Retinal pigment epithelial cell (primary cell): ENCODE measurements at regions not wholly inside any gene's neighbourhood (a gene's known extent, or its start where the extent isn't known, plus 50 kb on each side); places are given as distances from the start of the nearest gene placed in this dataset.
"Not testable (repeated sequence)": the region's sequence is repeated elsewhere in the genome, so short reads cannot be mapped to it uniquely, and the experiment has no call there.

Experiments
- DNase-seq: peaks from one replicate; pipeline ENCODE4 v3.0.0-alpha.2; 2010; ENCODE audit warnings: low read depth
- H3K4me3 ChIP-seq: 2 replicates; pipeline ENCODE4 v1.5.1; 2011; ENCODE audit warnings: mild to moderate bottlenecking, low read length, control low read depth, moderate library complexity
- CTCF ChIP-seq: conservative IDR thresholded peaks from 2 replicates; pipeline ENCODE4 v1.5.1; 2011; ENCODE audit warnings: low read depth, low read length, control low read depth, inconsistent platforms

DNA sequence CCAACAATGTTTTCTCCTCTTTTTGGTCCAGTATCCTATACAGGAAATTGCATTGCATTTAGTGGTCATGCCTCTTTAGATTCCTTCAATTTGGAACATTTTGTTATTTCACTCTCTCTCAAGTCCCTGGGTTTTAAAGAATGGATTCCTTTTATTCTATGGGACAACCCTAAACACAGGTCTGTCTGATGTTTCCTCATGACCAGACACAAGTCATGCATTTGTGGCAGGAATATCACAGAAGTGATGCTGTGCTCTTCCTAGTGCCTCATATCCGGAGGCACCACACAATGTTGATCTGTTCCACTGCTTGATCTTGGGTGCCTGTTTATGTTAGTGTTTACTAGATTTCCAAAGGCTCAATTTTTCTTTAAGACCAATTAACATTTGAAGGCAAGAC, 69.7 kb upstream of the H2AZ1 start:
- no peak for TF ChIP-seq CTCF
- H3K4me3 ChIP-seq = no peak overlapping the region
- no peak for DNase-seq

DNA sequence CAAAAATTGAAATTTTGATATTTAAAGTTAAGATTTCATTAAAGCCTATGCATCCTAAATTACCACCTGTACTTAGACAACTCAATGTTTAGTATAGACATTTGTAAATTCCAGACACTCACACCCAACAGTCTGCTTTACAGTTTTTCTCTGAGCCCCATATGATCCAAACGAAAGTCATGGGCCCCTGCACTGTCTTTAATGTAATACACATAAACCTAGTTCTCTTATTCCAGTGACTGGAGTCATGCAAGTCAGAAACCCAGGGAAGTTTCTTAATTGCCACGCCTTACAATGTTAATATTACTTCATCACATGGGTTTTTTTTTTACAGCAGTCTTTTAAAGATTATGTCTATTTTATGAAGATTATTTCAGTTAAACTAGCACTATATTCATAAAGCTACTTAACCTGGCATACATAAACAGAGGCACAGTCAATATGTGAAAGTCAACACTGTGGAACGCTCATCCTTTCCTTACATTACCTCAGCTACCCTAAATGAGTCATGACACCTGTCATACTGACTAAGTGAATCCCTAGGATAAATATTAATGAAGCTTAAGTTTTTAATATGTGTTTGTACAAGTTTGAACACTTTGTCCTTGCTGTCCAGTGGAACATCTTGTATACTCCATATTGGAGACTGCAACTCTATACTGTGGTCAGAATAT, 67.7 kb upstream of the H2AZ1 start:
- no peak for DNase-seq
- TF ChIP-seq CTCF = no peak
- H3K4me3 ChIP-seq = no peak overlapping the region

DNA sequence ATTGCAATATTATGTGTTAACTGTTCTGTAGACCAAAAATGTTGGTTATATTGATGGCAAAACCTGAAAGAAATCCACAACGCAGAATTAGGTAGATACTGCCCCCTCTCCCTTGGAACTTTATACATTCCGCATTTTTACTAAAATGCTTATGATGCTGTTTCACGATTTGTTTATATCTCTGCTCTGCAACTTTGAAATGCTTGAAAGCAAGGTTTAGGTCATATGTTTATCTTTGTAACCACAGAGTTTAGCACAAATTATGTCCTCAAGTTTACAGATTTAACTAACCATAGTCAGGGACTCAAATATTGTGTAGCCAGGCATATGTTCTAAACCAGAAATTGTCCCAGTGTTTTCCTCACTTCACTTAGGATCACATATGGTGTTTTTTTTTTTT, 66.1 kb upstream of the H2AZ1 start:
- TF ChIP-seq CTCF = no peak
- H3K4me3 ChIP-seq = no peak overlapping the region
- DNase-seq = no peak

DNA sequence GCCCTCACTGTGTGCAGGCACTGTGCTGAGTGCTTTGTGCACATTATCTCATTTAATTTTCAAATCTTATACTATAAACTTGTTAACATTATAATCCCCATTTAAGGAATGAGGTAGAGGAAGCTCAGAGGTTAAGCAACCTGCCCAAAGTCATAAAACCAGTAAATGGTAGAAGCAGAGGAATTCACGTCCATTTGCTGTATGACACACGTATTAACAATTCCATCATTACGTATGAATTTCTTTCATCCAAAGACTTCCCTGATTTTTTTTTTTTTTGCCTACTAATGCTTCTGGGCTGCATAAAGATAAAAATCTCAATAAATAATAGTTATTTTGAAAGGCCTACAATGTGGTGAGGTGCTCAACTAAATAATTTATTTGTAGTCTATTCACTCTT, 64.5 kb upstream of the H2AZ1 start:
- DNase-seq = no peak
- TF ChIP-seq CTCF = no peak
- no peak overlapping the region for H3K4me3 ChIP-seq

DNA sequence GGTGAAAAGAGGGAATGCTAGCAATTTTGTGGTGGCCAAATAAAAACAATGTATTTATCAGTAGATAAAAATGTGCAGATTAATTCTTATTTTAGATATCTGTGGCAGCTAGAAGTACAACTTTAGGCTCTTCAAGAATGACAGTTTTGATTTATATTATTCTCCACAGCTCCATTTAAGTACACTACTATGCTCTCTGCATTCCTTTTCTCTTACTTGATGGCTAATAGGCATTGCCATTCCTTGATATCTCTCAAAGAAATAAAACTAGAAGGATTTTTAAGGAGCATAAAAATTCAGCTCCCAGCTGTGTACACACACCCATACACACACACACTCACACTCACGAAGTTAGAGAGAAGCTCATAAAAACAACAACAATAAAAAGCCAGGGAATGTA, 59.4 kb upstream of the H2AZ1 start:
- DNase-seq = no peak
- no peak overlapping the region for H3K4me3 ChIP-seq
- TF ChIP-seq CTCF = no peak

GRCh38 chr4:100008048-100008447, 58.0 kb upstream of the H2AZ1 start:
- DNase-seq = peak; percentile 15
- no peak for TF ChIP-seq CTCF
- no peak overlapping the region for H3K4me3 ChIP-seq

DNA sequence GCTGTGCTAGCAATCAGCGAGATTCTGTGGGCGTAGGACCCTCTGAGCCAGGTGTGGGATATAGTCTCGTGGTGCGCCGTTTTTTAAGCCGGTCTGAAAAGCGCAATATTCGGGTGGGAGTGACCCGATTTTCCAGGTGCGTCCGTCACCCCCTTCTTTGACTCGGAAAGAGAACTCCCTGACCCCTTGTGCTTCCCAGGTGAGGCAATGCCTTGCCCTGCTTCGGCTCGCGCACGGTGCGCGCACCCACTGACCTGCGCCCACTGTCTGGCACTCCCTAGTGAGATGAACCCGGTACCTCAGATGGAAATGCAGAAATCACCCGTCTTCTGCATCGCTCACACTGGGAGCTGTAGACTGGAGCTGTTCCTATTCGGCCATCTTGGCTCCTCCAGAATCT, 56.1 kb upstream of the H2AZ1 start:
- DNase-seq, H3K4me3 ChIP-seq: not testable (repeated sequence)
